Neural progenitor cell (in vitro differentiated cells): ENCODE measurements at regions not wholly inside any gene's neighbourhood (a gene's known extent, or its start where the extent isn't known, plus 50 kb on each side); places are given as distances from the start of the nearest gene placed in this dataset.

Experiments
- EZH2 ChIP-seq: fragments of 200-600 bp; sonication (generic); IDR thresholded peaks from 2 replicates; pipeline ENCODE4 v1.6.1; 2017; ENCODE audit warnings: antibody characterized with exemption, mild to moderate bottlenecking, moderate library complexity
- TF ChIP-seq, protein P1 (sequence below): fragments of 200-600 bp; sonication (generic); IDR thresholded peaks from 2 replicates; pipeline ENCODE4 v1.5.1; 2017; ENCODE audit warnings: antibody characterized with exemption, mild to moderate bottlenecking

- TF ChIP-seq, protein P1, sequence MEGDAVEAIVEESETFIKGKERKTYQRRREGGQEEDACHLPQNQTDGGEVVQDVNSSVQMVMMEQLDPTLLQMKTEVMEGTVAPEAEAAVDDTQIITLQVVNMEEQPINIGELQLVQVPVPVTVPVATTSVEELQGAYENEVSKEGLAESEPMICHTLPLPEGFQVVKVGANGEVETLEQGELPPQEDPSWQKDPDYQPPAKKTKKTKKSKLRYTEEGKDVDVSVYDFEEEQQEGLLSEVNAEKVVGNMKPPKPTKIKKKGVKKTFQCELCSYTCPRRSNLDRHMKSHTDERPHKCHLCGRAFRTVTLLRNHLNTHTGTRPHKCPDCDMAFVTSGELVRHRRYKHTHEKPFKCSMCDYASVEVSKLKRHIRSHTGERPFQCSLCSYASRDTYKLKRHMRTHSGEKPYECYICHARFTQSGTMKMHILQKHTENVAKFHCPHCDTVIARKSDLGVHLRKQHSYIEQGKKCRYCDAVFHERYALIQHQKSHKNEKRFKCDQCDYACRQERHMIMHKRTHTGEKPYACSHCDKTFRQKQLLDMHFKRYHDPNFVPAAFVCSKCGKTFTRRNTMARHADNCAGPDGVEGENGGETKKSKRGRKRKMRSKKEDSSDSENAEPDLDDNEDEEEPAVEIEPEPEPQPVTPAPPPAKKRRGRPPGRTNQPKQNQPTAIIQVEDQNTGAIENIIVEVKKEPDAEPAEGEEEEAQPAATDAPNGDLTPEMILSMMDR, result no peak
- no peak for TF ChIP-seq EZH2
Observed at GRCh38 chrX:114334473-114334982, 249.4 kb upstream of the HTR2C start.
